Vagina (tissue), 2 donors: ENCODE measurements at regions not wholly inside any gene's neighbourhood (a gene's known extent, or its start where the extent isn't known, plus 50 kb on each side); places are given as distances from the start of the nearest gene placed in this dataset.

Experiments
- POLR2A ChIP-seq, 2 donors: fragments of 450-650 bp; IDR thresholded peaks; one replicate each; pipeline ENCODE4 v1.6.1; 2017; ENCODE audit warnings: antibody characterized with exemption in 2 of 2, mild to moderate bottlenecking in 2 of 2, moderate library complexity in 2 of 2
- POLR2AphosphoS5 ChIP-seq, 2 donors: sonication (generic); formaldehyde crosslinking; IDR thresholded peaks; one replicate each; pipeline ENCODE4 v1.9.0; 2017; ENCODE audit warnings: antibody characterized with exemption in 2 of 2, mild to moderate bottlenecking in 2 of 2, low read depth in 1 of 2; ENCODE audit not compliant: insufficient read depth in 1 of 2
- TF ChIP-seq, protein P1 (sequence below), 3 experiments: fragments of 450-650 bp in 2 of 3; fragments of 200-600 bp in 1 of 3; sonication (generic) in 1 of 3; IDR thresholded peaks; one replicate each; pipeline ENCODE4 v1.5.1; 2017 to 2019; ENCODE audit warnings: antibody characterized with exemption in 3 of 3, mild to moderate bottlenecking in 2 of 3, moderate library complexity in 2 of 3

DNA sequence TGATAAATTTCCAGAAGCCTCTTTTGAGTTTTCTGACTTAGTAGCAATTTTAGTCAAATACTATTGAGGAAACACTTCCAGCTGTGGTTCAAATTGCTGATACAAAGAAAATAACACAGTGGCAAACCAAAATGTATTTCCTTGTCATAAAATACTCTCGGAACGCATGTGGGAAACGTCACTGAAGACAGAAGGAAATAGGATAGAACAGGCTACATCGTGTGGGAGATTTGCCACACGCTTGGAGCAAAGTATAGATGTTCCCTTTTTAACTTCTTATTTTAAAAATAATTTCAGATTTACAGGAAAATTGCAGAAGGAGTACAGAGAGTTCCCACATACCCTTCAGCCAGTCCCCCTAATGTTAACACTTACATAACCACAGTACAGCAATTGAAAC, 88.8 kb downstream of the ING1 start:
- TF ChIP-seq POLR2AphosphoS5 (IDR thresholded peaks at IDR 0.05; ENCODE audit: insufficient read depth in 1 of 2, low read depth in 1 of 2) (no peak), POLR2A (IDR thresholded peaks at IDR 0.05) (no peak)
- TF ChIP-seq, protein P1, sequence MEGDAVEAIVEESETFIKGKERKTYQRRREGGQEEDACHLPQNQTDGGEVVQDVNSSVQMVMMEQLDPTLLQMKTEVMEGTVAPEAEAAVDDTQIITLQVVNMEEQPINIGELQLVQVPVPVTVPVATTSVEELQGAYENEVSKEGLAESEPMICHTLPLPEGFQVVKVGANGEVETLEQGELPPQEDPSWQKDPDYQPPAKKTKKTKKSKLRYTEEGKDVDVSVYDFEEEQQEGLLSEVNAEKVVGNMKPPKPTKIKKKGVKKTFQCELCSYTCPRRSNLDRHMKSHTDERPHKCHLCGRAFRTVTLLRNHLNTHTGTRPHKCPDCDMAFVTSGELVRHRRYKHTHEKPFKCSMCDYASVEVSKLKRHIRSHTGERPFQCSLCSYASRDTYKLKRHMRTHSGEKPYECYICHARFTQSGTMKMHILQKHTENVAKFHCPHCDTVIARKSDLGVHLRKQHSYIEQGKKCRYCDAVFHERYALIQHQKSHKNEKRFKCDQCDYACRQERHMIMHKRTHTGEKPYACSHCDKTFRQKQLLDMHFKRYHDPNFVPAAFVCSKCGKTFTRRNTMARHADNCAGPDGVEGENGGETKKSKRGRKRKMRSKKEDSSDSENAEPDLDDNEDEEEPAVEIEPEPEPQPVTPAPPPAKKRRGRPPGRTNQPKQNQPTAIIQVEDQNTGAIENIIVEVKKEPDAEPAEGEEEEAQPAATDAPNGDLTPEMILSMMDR (IDR thresholded peaks at IDR 0.05): no peak
